Left cardiac atrium (tissue), 4 donors: ENCODE measurements at regions not wholly inside any gene's neighbourhood (a gene's known extent, or its start where the extent isn't known, plus 50 kb on each side); places are given as distances from the start of the nearest gene placed in this dataset.
A peak's percentile ranks its signal among the peaks of the same experiment; 100 is the strongest.

Source experiments
- ATAC-seq, 2 donors: fragments of 200-7000 bp; cut with Tn5 transposase; one replicate each; pipeline ENCODE4 v1.9.1; 2020; ENCODE audit warnings: mild to moderate bottlenecking in 2 of 2, moderate library complexity in 2 of 2
- DNase-seq: peaks from one replicate; pipeline ENCODE4 v3.0.0-alpha.2; 2020
- intact Hi-C, 2 donors: fragments of 100-400 bp; cut with DNase I; formaldehyde crosslinking; loops; one replicate each; pipeline versions ENCODE4 v1.14.1 to v1.15.1; 2022 to 2023
- donor health status: DM: no; HTN: yes; CAD: no.
- donor health status: DM: no; HTN: yes; CAD: no; lungs with severe emphysema.
- donor health status: DM: yes; HTN: yes; CAD: no.
- donor health status: Dilated cardiomyopathy.

DNA sequence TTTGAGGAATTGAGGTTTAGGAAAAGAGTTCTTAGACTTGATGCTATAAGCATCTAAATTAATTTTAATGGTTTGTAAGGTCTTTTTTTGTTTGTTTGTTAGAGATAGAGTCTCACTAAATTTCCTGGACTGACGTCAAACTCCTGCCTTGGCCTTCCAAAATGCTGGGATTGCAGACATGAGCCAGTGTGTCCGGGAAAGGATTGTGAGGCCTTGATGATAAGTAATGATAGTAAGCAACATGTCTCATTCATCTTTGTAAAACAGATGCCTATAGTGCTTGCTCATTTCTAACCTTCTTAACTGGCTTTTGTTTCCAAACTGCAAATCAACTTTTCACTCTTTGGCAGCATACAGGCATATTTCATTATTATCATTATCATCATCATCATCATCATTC, 176.0 kb upstream of the KCND2 start:
- intact Hi-C loops: no loop called here
- no peak for ATAC-seq
- DNase-seq: no peak

- ATAC-seq (no peak), DNase-seq (no peak)
- intact Hi-C loops: no loop called here
These were observed 175.2 kb upstream of the KCND2 start for GRCh38 chr7:120097774-120098173.

DNA sequence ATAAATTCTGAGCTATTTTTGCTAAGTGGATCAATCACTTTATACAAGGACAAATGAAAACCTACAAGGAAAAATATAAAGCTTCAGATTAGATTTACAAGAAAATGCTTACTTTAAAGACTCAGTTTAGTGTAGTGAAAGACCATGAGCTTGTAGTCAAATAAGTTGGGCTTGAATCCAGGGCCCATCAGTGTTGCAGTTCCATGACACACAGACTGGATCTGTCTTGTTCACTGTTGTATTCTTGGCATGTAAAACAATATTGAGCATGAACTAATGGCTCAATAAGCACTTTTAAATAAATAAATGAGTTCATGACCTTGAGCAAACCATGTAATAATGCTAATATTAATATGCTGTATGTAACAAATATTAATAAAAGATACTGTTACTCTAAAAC, 164.6 kb upstream of the KCND2 start:
- intact Hi-C loops: no loop called here
- no peak for DNase-seq

DNA sequence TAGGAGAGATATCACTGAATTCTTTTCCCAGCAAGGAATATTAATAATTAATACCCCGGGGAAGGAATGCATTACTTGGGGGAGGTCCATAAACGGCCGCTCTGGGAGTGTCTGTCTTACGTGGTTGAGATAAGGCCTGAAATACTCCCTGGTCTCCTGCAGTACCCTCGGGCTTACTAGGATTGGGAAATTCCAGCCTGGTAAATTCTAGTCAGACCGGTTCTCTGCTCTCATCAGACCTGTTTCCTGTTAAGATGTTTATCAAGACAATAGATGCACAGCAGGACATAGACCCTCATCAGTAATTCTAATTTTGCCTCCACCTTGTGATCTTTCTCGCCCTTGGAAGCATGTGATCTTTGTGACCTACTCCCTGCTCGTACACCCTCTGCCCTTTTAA, 162.8 kb upstream of the KCND2 start:
- no peak for ATAC-seq
- DNase-seq: no peak
- intact Hi-C loops: no loop called here

More for the DNA sequence above, 164.6 kb upstream of the KCND2 start:
- no peak for ATAC-seq

- ATAC-seq (no peak), DNase-seq (no peak)
- intact Hi-C loops: no loop called here
These were observed 158.3 kb upstream of the KCND2 start for GRCh38 chr7:120114626-120115025.

DNA sequence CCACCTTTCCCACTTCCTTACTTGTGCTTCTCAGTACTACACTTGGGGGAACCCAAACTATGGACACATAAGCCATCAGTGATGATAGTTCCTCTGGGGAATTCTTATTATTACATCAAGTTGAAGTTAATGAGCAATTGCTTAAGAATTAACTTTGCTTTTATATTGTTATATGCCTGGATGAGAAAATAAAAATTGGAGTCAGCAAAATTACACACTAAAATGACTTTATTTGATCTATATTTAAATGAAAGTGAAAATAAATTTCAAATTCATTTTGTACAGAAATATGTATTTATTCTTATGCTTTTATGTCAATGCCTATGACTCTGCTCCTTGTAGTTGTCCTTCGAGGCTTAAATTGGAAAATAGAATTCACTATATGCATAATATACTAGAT, 149.4 kb upstream of the KCND2 start:
- intact Hi-C loops: no loop called here
- ATAC-seq: no peak
- DNase-seq: no peak

DNA sequence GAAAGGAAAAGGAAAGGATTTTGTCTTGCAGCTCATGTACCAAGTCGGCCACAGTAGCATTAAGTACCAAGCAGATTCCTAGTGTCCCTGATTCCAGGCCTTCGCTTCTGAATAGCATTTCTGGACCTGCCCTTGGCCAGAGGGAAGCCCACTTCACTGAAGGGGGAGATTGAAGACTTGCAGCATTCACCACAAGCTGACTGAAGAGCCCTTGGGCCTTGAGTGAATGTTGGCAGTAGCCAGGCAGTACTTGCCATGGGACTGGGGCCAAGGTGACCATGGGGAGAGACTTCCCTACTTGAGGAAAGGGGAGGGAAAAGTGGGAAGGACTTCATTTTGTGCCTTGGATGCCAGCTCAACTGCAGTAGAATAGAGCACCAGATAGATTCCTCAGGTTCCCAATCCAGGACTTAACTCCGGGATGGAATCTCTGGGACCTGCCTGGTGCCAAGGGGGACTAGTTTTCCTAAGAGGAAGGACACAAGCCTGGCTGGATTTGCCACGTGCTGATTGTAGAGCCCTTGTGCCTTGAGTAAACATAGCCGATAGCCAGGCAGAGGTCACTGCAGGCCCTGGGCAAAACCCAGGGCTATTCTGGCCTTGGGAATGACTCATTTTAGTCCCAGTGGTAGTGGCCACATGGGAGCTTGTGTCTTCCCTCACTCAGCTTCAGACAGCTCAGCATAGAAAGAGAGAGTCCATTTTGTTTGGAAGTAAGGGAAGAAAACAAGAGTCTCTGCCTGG, 141.7 kb upstream of the KCND2 start:
- ATAC-seq (no peak), DNase-seq (no peak)
- intact Hi-C loops: no loop called here

DNA sequence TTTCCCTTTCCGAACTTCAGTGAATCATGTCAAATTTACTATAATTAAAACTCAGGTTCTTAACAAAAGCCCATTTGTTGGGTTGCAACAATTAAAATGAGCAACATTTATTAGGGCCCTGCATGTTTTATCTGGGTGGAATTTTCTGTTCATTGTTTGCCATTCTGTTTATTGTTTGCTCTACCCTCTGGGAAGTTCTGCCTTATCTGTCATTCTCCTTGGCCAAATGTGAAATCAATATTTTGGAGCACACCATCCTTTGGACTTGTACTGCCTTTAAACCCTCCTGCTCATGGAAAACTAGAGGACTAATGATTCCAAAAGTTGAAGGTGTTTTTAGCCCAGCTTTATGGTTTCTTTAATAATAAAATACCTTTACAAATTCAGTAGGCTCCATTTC, 134.5 kb upstream of the KCND2 start:
- intact Hi-C loops: no loop called here
- ATAC-seq (no peak), DNase-seq (no peak)

DNA sequence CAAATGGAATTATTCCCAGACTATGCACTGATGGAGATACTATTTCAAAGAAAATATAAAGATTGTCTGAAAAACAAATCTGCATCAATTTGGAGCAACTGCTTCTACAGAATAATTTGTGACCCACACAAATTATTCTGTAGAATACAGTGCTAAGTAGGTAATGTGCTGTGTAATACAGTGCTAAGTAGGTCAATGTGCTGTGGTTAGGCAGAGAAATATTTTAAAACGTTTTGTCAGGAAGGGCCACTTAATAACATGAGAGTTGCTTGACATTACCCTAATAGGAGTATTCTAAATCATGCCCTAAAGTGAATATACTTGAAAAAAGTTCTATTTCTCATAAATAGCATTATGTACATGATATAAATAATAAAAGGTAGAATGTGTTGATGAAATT, 116.5 kb upstream of the KCND2 start:
- no peak for ATAC-seq
- no peak for DNase-seq
- intact Hi-C loops: loop anchor here in 1 of 2 donors (10.0 kb wide), 1 partner anchor 58 kb away; no protein-coding TSS in a partner anchor

DNA sequence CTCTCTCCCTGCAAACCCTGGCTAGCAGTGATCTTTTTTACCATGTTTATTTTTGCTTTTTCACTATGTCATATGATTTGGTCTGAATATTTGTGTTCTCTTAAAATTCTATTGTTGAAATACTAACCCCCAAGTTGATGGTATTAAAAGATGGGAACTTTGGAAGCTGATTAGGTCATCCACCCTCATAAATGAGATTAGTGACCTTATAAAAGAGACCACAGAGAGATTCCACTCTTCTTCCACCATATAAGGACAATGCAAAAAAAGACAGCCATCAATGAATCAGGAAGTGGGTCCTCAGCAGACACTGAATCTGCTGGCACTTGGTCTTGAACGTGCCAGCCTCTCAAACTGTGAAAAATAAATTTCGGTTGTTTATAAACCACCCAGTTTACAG, 112.8 kb upstream of the KCND2 start:
- ATAC-seq: no peak
- intact Hi-C loops: no loop called here
- DNase-seq: no peak

- no peak for ATAC-seq
- no peak for DNase-seq
- intact Hi-C loops: no loop called here
These were observed 109.5 kb upstream of the KCND2 start for GRCh38 chr7:120163449-120163848.

DNA sequence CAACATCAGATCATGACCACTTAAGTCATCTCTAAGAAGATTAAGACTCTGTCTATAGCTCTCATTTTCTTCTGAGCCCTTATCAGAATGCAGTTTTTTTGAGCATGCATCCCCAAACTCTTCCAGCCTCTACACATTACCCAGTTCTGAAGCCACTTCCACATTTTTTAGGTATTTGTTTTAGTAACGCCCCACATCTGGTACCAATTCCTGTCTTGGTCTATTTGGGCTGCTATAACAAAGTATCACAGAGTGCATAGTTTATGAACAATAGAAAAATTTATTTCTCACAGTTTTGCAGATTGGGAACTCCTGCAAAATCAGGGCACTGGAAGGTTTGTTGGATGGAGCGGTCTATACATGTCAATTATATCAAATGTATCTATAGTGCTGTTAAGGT, 107.7 kb upstream of the KCND2 start:
- DNase-seq (no peak), ATAC-seq (no peak)
- intact Hi-C loops: no loop called here

GRCh38 chr7:120168066-120168465, 104.9 kb upstream of the KCND2 start:
- peak; percentile 47 to 77 for ATAC-seq
- DNase-seq: peak; percentile 14
- intact Hi-C loops: no loop called here

DNA sequence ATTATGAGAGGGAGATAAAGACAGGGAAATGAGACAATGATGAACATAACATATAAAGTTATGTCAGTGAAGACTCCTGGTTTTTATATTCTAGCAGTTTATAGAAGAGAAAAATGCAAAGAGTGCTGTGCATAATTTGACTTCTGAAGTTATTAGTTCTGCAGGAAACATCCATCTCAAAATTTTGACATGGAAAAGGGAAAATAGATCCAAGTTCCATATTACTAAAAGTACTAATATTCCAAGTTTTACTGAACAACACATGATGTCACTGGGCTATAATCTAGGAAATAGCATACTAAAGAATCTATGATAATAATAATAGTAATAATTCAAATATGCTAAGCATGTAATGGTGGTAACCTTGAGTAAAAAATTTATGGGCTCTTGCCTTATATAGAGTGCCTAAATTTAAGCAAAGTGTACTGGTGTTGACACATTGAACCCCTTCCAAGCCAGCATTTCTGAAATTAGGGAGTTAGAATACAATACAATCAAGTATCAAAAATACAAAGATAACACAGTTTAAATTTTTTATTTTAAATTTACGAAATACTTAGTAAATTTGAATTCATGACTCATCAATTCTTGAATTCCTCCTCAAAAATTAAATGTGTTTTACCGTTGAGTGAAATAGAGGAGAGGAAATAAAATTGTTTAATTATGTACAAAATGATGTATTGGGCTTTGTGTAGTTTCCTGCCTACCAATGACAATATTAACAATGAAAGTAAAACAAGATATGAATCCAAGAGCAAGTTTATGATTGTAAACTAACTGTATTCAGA, 102.8 kb upstream of the KCND2 start:
- no peak for DNase-seq
- no peak for ATAC-seq
- intact Hi-C loops: no loop called here

DNA sequence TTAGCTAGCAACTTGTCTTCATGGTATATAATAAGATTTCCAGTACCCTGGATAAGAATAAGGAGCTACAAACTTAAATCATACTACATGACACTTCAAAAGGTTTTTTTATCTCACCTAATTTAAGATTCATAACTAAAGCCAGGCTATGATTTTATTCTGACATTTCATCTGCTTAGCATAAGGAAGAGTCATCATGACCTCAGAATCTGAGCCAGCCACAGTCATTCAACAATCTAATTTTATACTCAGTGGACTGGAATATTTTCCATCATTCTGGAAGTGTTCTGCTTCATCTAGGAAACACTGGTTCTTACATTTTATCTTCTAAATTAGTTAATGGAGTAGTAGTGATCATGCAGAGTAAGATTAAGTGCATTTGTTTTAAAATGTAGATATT, 102.1 kb upstream of the KCND2 start:
- no peak for DNase-seq
- intact Hi-C loops: no loop called here
- ATAC-seq: peak in 1 of 2 donors; percentile 23

GRCh38 chr7:120171406-120171805, 101.6 kb upstream of the KCND2 start:
- intact Hi-C loops: no loop called here
- ATAC-seq: no peak

GRCh38 chr7:120180221-120180620, 92.8 kb upstream of the KCND2 start:
- DNase-seq (no peak), ATAC-seq (no peak)
- intact Hi-C loops: no loop called here

More at GRCh38 chr7:120171406-120171805, 101.6 kb upstream of the KCND2 start:
- no peak for DNase-seq

- ATAC-seq (no peak), DNase-seq (no peak)
- intact Hi-C loops: no loop called here
These were observed 91.5 kb upstream of the KCND2 start for GRCh38 chr7:120181499-120181898.

DNA sequence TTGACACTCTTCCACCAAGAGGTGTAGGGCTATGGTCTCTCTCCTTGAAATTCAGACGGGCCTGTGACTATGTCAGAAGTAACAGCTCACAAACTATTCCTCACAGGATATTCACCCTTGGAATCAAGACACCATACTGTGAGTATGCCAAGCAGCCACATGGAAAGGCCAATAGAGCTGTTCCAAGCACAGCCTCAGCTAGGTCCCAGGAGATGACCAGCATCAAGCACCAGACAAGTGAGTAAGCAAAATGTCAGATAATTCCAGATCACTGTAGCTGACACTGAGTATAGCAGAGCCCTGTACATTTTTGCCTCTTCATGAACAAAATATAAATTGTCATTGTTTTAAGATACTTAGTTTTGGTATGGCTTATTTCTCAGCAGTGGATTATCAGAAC, 88.1 kb upstream of the KCND2 start:
- peak; percentile 47 to 78 for ATAC-seq
- no peak for DNase-seq
- intact Hi-C loops: no loop called here

DNA sequence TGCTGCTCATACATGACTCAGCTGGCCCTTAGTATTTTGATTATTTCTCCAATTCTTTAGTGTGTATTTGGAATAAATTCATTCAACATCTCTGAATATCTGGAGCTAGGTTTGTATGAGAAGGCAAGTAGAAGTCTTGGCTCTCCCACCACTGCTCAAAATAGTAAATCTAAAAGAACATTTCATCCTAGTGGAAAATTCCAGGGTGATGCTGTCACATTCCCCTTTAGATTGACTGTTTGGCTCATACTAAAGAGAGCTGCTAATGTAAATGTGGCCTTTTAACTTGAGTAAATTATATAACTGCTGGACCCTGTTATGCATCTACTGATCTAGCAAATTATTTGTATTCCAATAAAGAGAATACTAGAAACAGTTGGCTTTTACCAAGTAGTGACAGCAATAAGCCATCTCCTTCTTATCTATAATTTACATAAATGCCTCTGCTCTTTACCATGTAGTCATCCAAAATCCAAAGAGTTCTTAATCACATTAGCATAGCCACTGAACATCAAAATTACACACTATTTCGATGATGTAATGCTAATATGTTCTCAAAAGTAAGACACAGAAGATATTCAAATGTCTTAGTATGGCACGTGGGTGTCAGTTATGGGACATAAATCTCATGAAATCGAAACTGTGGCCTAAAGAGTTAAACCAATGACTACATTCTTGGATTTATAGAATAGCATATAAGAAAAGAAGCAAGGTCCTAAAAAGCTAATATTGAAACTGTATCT, 86.9 kb upstream of the KCND2 start:
- no peak for DNase-seq
- intact Hi-C loops: no loop called here
- ATAC-seq: no peak
